ENCODE measurements at regions not wholly inside any gene's neighbourhood (a gene's known extent, or its start where the extent isn't known, plus 50 kb on each side); places are given as distances from the start of the nearest gene placed in this dataset.
"Not testable (repeated sequence)": the region's sequence is repeated elsewhere in the genome, so short reads cannot be mapped to it uniquely, and the experiment has no call there.

- no peak for DNase-seq (ENCODE audit: low read depth)
Observed at GRCh38 chr4:134885436-134885835, 683.8 kb upstream of the PABPC4L start.

GRCh38 chr4:134883831-134884449 is 682.4 kb upstream of the PABPC4L start:
- no peak for DNase-seq (ENCODE audit: low read depth)

- no peak for DNase-seq (ENCODE audit: low read depth)
Observed at GRCh38 chr4:134879019-134879418, 677.4 kb upstream of the PABPC4L start.

GRCh38 chr4:134867027-134867426 is 665.4 kb upstream of the PABPC4L start:
- no peak for DNase-seq (ENCODE audit: low read depth)

- no peak for DNase-seq (ENCODE audit: low read depth)
Observed at GRCh38 chr4:134865675-134866074, 664.1 kb upstream of the PABPC4L start.

- no peak for DNase-seq (ENCODE audit: low read depth)
Observed at GRCh38 chr4:134862116-134862515, 660.5 kb upstream of the PABPC4L start.

GRCh38 chr4:134848681-134849080 is 647.1 kb upstream of the PABPC4L start:
- DNase-seq (ENCODE audit: low read depth) = no peak

GRCh38 chr4:134830741-134831140 is 629.2 kb upstream of the PABPC4L start:
- not testable (repeated sequence) for DNase-seq (ENCODE audit: low read depth)

- DNase-seq (ENCODE audit: low read depth) = no peak
Observed at GRCh38 chr4:134812611-134813010, 611.0 kb upstream of the PABPC4L start.

GRCh38 chr4:134807231-134807745 is 605.7 kb upstream of the PABPC4L start:
- no peak for DNase-seq (ENCODE audit: low read depth)

GRCh38 chr4:134798573-134798972 is 597.0 kb upstream of the PABPC4L start:
- DNase-seq (ENCODE audit: low read depth) = no peak

GRCh38 chr4:134787315-134787714 is 585.7 kb upstream of the PABPC4L start:
- no peak for DNase-seq (ENCODE audit: low read depth)

- DNase-seq (ENCODE audit: low read depth) = no peak
Observed at GRCh38 chr4:134780244-134780643, 578.7 kb upstream of the PABPC4L start.

- DNase-seq (ENCODE audit: low read depth) = no peak
Observed at GRCh38 chr4:134777606-134778005, 576.0 kb upstream of the PABPC4L start.

GRCh38 chr4:134773497-134774000 is 572.0 kb upstream of the PABPC4L start:
- DNase-seq (ENCODE audit: low read depth) = no peak

GRCh38 chr4:134762053-134762452 is 560.5 kb upstream of the PABPC4L start:
- DNase-seq (ENCODE audit: low read depth) = no peak

GRCh38 chr4:134756421-134756820 is 554.8 kb upstream of the PABPC4L start:
- no peak for DNase-seq (ENCODE audit: low read depth)

- DNase-seq (ENCODE audit: low read depth) = no peak
Observed at GRCh38 chr4:134754301-134755019, 552.9 kb upstream of the PABPC4L start.

GRCh38 chr4:134753390-134753789 is 551.8 kb upstream of the PABPC4L start:
- no peak for DNase-seq (ENCODE audit: low read depth)

- DNase-seq (ENCODE audit: low read depth) = no peak
Observed at GRCh38 chr4:134747108-134747805, 545.7 kb upstream of the PABPC4L start.

GRCh38 chr4:134740290-134740689 is 538.7 kb upstream of the PABPC4L start:
- DNase-seq (ENCODE audit: low read depth) = no peak

- DNase-seq (ENCODE audit: low read depth) = no peak
Observed at GRCh38 chr4:134735901-134736300, 534.3 kb upstream of the PABPC4L start.

GRCh38 chr4:134727696-134728095 is 526.1 kb upstream of the PABPC4L start:
- no peak for DNase-seq (ENCODE audit: low read depth)
